GM12892 (cell line): ENCODE measurements at regions not wholly inside any gene's neighbourhood (a gene's known extent, or its start where the extent isn't known, plus 50 kb on each side); places are given as distances from the start of the nearest gene placed in this dataset.

Experiments used
- POLR2A ChIP-seq: IDR thresholded peaks from 2 replicates; pipeline ENCODE4 v1.6.1; 2011; ENCODE audit warnings: low read depth, low read length, control low read depth
- POLR2AphosphoS5 ChIP-seq: IDR thresholded peaks from 2 replicates; pipeline ENCODE4 v1.6.1; 2011; ENCODE audit warnings: low read depth, low read length, control low read depth
- TAF1 ChIP-seq: IDR thresholded peaks from 2 replicates; pipeline ENCODE4 v1.6.1; 2011; ENCODE audit warnings: low read depth, mild to moderate bottlenecking, control low read depth, low read length, borderline replicate concordance

DNA sequence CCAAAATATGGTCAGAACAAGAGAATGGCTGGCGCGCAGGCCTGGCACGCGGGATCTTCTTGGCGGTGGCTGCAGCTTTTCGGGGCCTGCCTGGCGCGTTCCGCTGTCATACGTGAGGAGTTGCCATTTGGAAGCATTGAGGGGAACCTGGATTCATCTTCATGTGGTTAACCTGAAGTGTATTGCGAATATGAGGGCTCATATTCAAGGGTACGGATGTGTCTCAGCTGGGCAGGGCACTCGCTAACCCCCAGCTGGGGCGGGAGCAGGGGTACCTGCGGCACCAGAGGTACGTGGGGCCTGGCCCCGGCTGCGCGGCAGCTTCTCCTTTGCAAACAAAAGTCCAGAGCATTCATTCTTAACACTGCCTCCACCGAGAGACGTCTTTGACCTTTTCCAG, 605.6 kb downstream of the QKI start:
- TF ChIP-seq POLR2A, result no peak
- TF ChIP-seq POLR2AphosphoS5, result no peak
- no peak for TF ChIP-seq TAF1
